ENCODE measurements at regions not wholly inside any gene's neighbourhood (a gene's known extent, or its start where the extent isn't known, plus 50 kb on each side); places are given as distances from the start of the nearest gene placed in this dataset.

- Histone ChIP-seq H3F3A (ENCODE audit: insufficient read depth, low read length) (no peaks in the 10 kb centered on the region), H3K27me3 (replicated peaks; ENCODE audit: insufficient read depth, low read length) (no peaks in the 10 kb centered on the region), H4K20me1 (ENCODE audit: insufficient read depth, low read length) (no peaks in the 10 kb centered on the region), H3K79me2 (ENCODE audit: low read length) (no peaks in the 10 kb centered on the region), H2AFZ (ENCODE audit: low read length) (no peak overlapping the region), H3K36me3 (replicated peaks; ENCODE audit: insufficient read depth, low read length) (no peaks in the 10 kb centered on the region), H3K4me3 (ENCODE audit: low read length) (no peak overlapping the region), H3K9me3 (replicated peaks; ENCODE audit: insufficient read depth, low read length) (no peaks in the 10 kb centered on the region), H3K9ac (ENCODE audit: low read length) (no peak overlapping the region), H3K4me2 (ENCODE audit: low read depth, low read length) (no peak overlapping the region), H3K9me2 (replicated peaks; ENCODE audit: insufficient read depth, low read length) (no peaks in the 10 kb centered on the region), H3K27ac (ENCODE audit: low read length) (no peak overlapping the region), H3K4me1 (ENCODE audit: low read length) (no peaks in the 10 kb centered on the region)
- TF ChIP-seq CTCF (IDR thresholded peaks at IDR 0.05; ENCODE audit: low read length) (peak; percentile 64), EZH2phosphoT487 (IDR thresholded peaks at IDR 0.05; ENCODE audit: low read length) (no peak), EZH2 (optimal IDR thresholded peaks at IDR 0.05; ENCODE audit: low read depth, low read length) (no peak)
- DNase-seq: peak; percentile 49
Measured at GRCh38 chr18:67217551-67218166, 298.9 kb downstream of the DSEL start.

- H3K79me2 ChIP-seq (ENCODE audit: low read length): no peaks in the 10 kb centered on the region
- no peak overlapping the region for H3K27ac ChIP-seq (ENCODE audit: low read length)
- H3K9me2 ChIP-seq (replicated peaks; ENCODE audit: insufficient read depth, low read length): no peaks in the 10 kb centered on the region
- H3K9me3 ChIP-seq (replicated peaks; ENCODE audit: insufficient read depth, low read length): no peaks in the 10 kb centered on the region
- H3F3A ChIP-seq (ENCODE audit: insufficient read depth, low read length): no peaks in the 10 kb centered on the region
- no peaks in the 10 kb centered on the region for H3K36me3 ChIP-seq (replicated peaks; ENCODE audit: insufficient read depth, low read length)
- H3K4me2 ChIP-seq (ENCODE audit: low read depth, low read length): no peak overlapping the region
- no peak overlapping the region for H3K9ac ChIP-seq (ENCODE audit: low read length)
- no peak overlapping the region for H2AFZ ChIP-seq (ENCODE audit: low read length)
- H3K27me3 ChIP-seq (replicated peaks; ENCODE audit: insufficient read depth, low read length): no peaks in the 10 kb centered on the region
- DNase-seq: no peak
- TF ChIP-seq EZH2 (optimal IDR thresholded peaks at IDR 0.05; ENCODE audit: low read depth, low read length) (no peak), CTCF (IDR thresholded peaks at IDR 0.05; ENCODE audit: low read length) (no peak), EZH2phosphoT487 (IDR thresholded peaks at IDR 0.05; ENCODE audit: low read length) (no peak)
- no peaks in the 10 kb centered on the region for H4K20me1 ChIP-seq (ENCODE audit: insufficient read depth, low read length)
- no peak overlapping the region for H3K4me3 ChIP-seq (ENCODE audit: low read length)
- no peaks in the 10 kb centered on the region for H3K4me1 ChIP-seq (ENCODE audit: low read length)
Measured at GRCh38 chr18:67216846-67217245, 299.7 kb downstream of the DSEL start.

- Histone ChIP-seq H3K27me3 (replicated peaks; ENCODE audit: insufficient read depth, low read length) (no peaks in the 10 kb centered on the region), H3K4me2 (ENCODE audit: low read depth, low read length) (no peak overlapping the region), H2AFZ (ENCODE audit: low read length) (no peak overlapping the region), H4K20me1 (ENCODE audit: insufficient read depth, low read length) (no peaks in the 10 kb centered on the region), H3K36me3 (replicated peaks; ENCODE audit: insufficient read depth, low read length) (no peaks in the 10 kb centered on the region), H3K9me2 (replicated peaks; ENCODE audit: insufficient read depth, low read length) (no peaks in the 10 kb centered on the region), H3K9me3 (replicated peaks; ENCODE audit: insufficient read depth, low read length) (no peaks in the 10 kb centered on the region), H3K9ac (ENCODE audit: low read length) (no peak overlapping the region), H3K27ac (ENCODE audit: low read length) (no peak overlapping the region), H3K4me1 (ENCODE audit: low read length) (no peaks in the 10 kb centered on the region), H3K4me3 (ENCODE audit: low read length) (no peak overlapping the region), H3K79me2 (ENCODE audit: low read length) (no peaks in the 10 kb centered on the region), H3F3A (ENCODE audit: insufficient read depth, low read length) (no peaks in the 10 kb centered on the region)
- TF ChIP-seq EZH2 (optimal IDR thresholded peaks at IDR 0.05; ENCODE audit: low read depth, low read length) (no peak), CTCF (IDR thresholded peaks at IDR 0.05; ENCODE audit: low read length) (no peak), EZH2phosphoT487 (IDR thresholded peaks at IDR 0.05; ENCODE audit: low read length) (no peak)
- DNase-seq: no peak
Measured at GRCh38 chr18:67215686-67216085, 300.8 kb downstream of the DSEL start.
